NCI-H1092 (cell line): ENCODE measurements at regions not wholly inside any gene's neighbourhood (a gene's known extent, or its start where the extent isn't known, plus 50 kb on each side); places are given as distances from the start of the nearest gene placed in this dataset.
A peak's percentile ranks its signal among the peaks of the same experiment; 100 is the strongest.

ENCODE experiments used
- DNase-seq: peaks from one replicate; lab custom pipeline; 2025; lab: John Stamatoyannopoulos, UW

GRCh38 chr12:24226745-24227350, 277.4 kb upstream of the SOX5 start:
- no peak for DNase-seq

DNA sequence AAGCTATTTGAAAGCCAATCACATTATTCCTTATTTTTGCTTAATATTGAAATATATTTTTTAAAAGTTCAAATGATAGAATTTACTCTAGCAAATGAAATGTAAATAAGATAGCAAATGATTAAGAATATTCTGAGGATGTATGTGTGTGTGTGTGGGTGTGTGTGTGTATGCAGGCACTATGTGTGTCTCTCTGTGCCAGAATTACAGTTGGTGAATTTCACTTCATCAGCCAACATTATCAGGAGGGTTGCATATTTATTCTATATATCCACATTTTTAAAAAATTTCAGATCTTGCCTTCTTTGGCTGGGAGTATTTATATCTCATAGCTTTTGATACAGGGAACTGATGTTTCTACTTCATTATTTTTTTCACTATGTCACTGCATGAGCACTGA, 274.9 kb upstream of the SOX5 start:
- DNase-seq = no peak

- no peak for DNase-seq
These were observed 274.5 kb upstream of the SOX5 start for GRCh38 chr12:24223926-24224325.

DNA sequence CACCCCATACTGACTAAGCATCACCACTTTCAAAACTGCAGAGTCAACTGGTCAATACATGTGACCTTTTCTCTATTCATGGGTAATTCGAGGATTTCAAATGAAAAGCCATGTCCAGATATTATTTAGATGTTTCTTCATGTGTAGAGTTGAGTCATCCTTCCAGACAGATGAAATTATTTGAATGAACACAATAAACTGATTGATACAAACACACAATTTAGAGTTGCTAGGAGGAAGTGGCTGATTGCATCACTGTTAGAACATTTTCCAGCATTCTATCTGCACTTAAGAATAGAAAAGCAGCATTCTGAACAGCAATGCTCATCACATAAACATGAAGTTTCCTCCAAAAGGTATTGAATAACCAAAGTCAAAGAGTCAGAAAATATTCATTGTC, 273.5 kb upstream of the SOX5 start:
- DNase-seq = no peak

DNA sequence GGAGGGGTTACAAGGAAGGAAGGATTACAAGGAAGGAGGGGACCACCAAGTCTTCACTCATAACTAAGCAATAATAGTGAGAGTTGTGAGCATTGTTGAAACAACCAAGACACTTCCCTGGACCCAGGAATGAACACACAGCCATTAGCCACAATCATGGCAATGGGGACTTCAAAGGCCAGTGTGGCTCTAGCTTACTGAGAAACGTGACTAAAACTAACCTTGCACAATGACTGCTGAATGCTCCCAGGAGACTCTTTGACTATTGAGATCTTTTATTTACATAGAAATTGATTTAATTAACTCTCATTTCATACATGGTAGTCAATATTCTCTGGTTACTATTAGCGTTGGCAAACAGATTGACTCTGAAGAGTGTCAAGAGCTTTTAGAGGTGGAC, 263.0 kb upstream of the SOX5 start:
- peak; percentile 50 for DNase-seq

DNA sequence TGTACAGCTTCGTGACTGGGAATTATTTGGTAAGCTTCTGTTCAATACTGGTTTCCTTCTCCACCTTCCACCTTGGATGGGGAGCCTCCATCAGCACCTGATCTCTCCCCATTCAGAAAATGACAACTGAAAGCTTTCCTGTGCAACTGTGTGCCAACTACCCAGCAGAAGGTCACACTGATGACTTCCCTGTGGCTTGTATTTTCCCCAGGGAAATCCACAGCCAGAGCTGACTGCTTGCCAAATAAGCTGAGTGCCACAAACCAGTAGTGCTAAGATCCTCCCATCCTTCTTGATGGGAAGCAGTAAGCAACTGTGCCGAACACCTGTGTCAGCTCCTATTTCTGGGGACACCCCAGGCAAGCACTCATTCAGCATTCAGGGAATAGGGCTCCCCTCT, 257.2 kb upstream of the SOX5 start:
- peak; percentile 1 for DNase-seq

DNA sequence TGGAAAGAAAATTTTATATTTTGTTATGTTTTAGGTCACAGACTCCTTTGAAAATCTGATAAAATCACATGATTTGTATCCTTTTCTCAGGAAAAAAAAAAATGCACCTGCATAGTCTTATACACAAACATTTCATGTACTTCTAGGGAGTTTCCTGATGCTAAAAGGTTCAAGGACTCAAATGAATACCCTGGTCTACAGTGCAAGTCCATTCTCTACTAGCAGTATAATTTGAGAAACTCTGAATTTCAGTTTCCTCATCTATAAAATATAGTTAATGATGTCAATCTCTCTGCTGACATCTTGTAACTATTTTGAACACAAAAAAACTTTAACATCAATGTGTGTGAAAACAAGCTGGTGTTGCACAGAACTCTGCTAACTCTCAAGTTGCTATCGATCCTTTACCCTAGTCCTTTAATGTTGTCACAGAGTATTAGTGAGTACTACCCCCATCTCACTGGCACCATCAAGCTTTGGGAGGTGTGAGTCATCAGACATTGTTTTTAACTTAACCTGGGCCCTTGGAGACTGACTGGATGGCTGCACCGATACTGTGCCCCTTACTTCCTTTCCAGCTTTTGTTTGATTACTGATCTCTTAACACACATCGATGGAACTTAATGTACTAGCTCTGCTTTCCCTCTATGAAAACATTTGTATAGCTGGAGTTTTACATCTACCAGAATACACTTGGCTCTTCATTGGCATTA, 251.9 kb upstream of the SOX5 start:
- DNase-seq = no peak

DNA sequence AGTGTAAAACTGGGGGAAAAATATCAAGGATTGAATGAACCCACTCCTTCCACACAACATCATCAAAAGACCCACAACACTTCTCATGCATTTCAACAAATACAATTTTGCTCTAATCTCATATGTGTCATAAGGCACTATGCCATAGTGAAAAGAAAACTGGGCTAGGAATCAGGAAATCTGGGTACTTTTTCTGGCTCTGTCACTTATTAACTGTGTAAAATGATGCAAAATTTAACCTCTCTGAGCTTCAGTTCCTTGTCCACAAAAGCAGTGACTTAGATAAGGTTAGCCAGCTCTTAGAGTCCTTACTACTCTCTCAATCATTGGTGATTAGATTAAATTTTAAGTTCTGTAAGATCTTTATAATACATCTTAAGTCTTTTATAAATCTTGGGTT, 250.5 kb upstream of the SOX5 start:
- DNase-seq = no peak

- no peak for DNase-seq
These were observed 249.6 kb upstream of the SOX5 start for GRCh38 chr12:24198936-24199671.

GRCh38 chr12:24198070-24198469, 248.6 kb upstream of the SOX5 start:
- no peak for DNase-seq

- no peak for DNase-seq
These were observed 248.1 kb upstream of the SOX5 start for GRCh38 chr12:24197532-24197931.

GRCh38 chr12:24195063-24195462, 245.6 kb upstream of the SOX5 start:
- no peak for DNase-seq

- no peak for DNase-seq
These were observed 241.6 kb upstream of the SOX5 start for GRCh38 chr12:24191117-24191516.

DNA sequence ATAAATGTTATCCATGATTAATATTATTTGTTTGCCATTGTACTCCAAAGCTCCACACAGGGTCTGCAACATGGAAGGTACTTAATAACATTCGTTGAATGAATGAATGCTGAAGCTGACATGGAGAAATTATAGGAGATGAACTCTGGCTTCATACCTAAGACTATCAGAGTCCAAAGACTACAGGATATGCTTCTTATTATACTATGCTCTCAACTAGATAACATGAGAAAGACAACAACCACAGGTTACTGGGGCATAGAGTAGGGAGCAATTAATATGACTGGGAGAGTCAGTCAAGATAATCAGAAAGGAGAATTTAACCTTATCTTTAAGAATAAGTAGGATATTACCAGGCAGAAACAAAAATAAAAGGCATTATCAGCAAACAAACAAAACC, 236.3 kb upstream of the SOX5 start:
- DNase-seq = no peak

- no peak for DNase-seq
These were observed 228.4 kb upstream of the SOX5 start for GRCh38 chr12:24177889-24178288.

DNA sequence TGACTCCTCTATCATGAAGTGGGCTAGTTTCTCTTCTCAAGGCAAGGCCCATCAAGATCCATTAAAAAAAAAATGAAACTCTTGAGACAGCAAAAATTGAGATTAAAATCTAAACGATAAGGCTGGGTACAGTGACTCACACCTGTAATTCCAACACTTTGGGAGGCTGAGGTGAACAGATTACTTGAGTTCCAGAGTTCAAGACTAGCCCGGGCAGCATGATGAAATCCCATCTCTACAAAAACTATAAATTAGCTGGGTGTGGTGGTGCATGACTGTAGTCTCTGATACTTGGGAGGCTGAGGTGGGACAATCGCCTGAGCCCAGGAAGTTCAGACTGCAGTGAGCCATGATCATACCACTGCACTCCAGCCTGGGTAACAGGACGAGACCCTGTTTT, 226.5 kb upstream of the SOX5 start:
- DNase-seq = no peak

DNA sequence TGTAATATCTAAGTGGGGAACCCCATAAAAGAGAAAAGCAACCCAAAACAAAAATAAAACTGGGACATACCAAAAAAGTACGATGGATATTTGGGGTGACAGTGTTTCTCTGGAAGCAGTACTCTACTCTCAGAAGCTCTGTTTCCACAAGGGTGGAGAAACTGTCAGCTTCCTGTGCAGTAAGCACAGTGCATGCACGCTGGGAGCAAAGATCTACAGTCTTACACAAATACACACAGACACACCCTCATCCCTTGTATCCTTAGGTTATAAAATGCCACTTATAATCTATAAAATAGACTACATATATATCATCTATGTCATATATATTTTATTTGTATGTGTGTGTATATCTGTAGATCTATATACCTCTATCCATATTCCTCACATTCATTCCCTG, 225.8 kb upstream of the SOX5 start:
- no peak for DNase-seq

DNA sequence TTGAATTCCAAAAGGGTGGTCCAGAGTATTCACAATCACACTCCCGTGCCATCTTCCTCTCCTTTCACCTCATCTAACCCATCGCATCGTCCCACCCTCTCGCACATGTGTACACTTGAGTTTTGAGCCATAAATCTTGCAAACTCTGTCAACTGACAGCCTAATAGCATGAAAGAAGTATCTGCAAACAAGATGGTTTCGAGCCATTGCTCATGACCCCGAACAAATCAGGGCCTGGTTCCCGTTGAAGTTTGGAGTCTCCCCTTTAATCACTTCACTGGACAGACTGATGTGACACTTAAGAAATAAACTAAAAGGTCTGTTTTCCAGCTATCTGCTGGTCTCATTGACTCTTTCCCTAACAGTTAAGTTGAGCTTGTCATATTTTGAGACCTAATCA, 223.6 kb upstream of the SOX5 start:
- DNase-seq = no peak

GRCh38 chr12:24172773-24173066, 223.2 kb upstream of the SOX5 start:
- DNase-seq = no peak

DNA sequence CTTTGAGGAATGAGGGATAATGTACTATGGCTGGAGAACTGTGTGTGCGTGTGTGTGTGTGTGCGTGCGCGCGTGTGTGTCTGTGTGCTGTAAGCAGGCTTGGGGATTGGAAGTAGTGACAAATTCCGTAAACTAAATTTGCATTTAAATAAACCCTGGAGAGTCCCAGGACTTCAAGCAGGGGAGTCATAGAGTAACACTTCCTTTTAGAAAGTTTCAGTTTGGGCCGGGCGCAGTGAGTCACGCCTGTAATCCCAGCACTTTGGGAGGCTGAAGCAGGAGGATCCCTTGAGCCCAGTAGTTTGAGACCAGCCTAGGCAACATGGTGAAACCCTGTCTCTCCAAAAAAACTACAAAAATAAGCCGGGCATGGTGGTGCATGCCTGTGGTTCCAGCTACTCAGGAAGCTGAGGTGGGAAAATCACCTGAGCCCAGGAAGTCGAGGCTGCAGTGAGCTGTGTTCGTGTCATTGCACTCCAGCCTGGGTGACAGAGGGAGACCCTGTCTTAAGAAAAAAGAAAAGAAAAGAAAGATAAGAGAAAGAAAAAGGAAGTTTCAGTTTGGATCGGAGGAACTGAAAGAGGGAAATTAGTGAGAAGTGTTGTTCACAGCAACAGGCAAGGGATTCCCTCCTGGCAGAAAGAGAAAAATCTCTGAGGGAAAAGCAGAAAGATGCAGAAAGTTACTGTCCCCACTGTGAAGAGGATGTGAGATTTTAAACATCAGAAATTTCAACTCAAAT, 222.7 kb upstream of the SOX5 start:
- no peak for DNase-seq

DNA sequence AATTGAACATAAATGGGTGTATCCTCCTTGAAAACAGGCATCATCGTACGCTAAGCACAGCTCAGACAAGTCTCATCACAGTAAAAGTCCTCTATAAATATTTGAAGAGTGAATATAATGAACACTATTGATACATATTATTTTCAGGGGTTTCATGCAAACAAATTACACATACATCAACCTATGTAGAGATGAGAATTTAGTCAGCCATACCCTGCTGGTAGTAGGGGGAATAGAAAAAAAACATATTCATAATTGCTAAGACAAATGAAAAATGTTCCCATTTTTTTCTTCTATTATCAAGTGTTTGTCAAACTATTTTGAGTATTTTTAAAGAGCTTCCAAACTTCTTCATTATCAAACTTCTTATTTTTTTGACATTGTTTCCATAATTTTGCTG, 205.6 kb upstream of the SOX5 start:
- no peak for DNase-seq

DNA sequence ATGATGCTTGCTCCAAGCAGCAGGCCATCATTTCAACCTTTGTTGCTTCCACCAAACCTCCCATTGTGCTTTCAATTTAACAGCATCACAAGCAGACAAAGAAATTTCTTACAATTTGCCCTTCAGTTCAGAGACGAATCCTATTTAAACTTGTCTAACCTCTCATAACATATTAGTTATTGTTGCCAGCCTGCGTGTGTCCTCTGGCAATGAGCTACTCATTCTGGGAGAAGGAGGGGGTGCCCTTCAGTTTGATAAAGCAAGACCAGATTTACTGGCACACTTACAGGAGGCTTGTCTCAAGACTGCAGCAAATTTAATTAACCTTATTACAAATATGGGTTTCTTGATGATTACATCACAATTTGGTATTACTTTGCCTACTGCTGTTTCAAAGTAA, 203.6 kb upstream of the SOX5 start:
- DNase-seq = no peak

GRCh38 chr12:24152270-24152669, 202.8 kb upstream of the SOX5 start:
- DNase-seq = no peak
